GM23248 (cell line): ENCODE measurements at regions not wholly inside any gene's neighbourhood (a gene's known extent, or its start where the extent isn't known, plus 50 kb on each side); places are given as distances from the start of the nearest gene placed in this dataset.

Experiments
- EZH2 ChIP-seq: fragments of 200-600 bp; sonication (generic); IDR thresholded peaks from 2 replicates; pipeline ENCODE4 v1.6.1; 2018; ENCODE audit warnings: antibody characterized with exemption, mild to moderate bottlenecking; ENCODE audit not compliant: insufficient read depth, poor library complexity, severe bottlenecking
- EZH2phosphoT487 ChIP-seq: fragments of 200-600 bp; sonication (generic); IDR thresholded peaks from 2 replicates; pipeline ENCODE4 v1.6.1; 2018; ENCODE audit warnings: antibody characterized with exemption, moderate library complexity, mild to moderate bottlenecking, low read depth; ENCODE audit not compliant: insufficient read depth

DNA sequence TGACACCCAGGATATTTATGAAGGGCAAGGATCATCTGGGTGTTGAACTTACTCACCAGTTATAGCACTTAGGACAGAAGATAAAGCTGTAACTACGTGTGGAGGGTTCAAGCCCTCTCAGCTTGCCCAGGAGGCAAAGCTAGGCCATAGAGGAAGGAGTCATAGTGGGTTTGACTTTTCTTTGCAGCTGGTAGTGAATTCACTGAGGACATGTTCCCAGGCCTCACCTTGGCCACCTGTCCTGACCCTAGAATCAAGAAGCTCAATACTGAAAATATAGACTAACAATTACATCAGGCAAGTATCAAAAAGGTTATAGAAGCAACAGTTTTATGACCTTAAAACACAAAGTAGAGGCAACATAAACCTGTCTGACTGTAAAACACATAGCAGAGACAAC, 1207.7 kb downstream of the SLITRK1 start:
- no peak for TF ChIP-seq EZH2
- TF ChIP-seq EZH2phosphoT487, result no peak
